HepG2 (cell line): ENCODE measurements at regions not wholly inside any gene's neighbourhood (a gene's known extent, or its start where the extent isn't known, plus 50 kb on each side); places are given as distances from the start of the nearest gene placed in this dataset.

Experiments used
- ATAC-seq: fragments of 200-7000 bp; cut with Tn5 transposase; 3 replicates; pipeline ENCODE4 v1.9.1; 2020; ENCODE audit warnings: mild to moderate bottlenecking, moderate library complexity
- BruUV-seq: library from RNA; stranded (reverse); fragments of 400-500 nt; replicated peaks from 2 replicates; lab custom pipeline; 2021; lab: Mats Ljungman, UMichigan
- CTCF ChIA-PET: fragments of 300-600 bp; formaldehyde crosslinking; extraction: SDS; loops from one replicate; lab custom pipeline; 2021; ENCODE audit warnings: low total read pairs, inconsistent platforms, low intra/inter-chr PET ratio; lab: Yijun Ruan, JAX
- POLR2A ChIA-PET: fragments of 350-600 bp; sonication (Branson Sonifier 250); formaldehyde crosslinking; loops from one replicate; lab custom pipeline; 2020; ENCODE audit warnings: antibody characterized with exemption, inconsistent platforms; lab: Yijun Ruan, JAX
- DNase-seq: peaks from one replicate; pipeline ENCODE4 v3.0.0-alpha.2; 2015; ENCODE audit warnings: low spot score
- FAIRE-seq: peaks from 3 replicates; lab custom pipeline; 2011; peaks lifted over from hg19 to GRCh38; lab: Jason Lieb, UNC
- H2AFZ ChIP-seq: one replicate; pipeline ENCODE4 v1.6.1; 2011; ENCODE audit warnings: low read length, inconsistent platforms
- H3K27ac ChIP-seq: fragments of 300-600 bp; 3 replicates; pipeline ENCODE4 v1.8.0; 2011; ENCODE audit warnings: mixed run types, mild to moderate bottlenecking, mixed read lengths, low read length, inconsistent platforms; ENCODE audit not compliant: insufficient read depth; ENCODE audit errors: extremely low read length
- H3K27me3 ChIP-seq, 2 experiments: fragments of 200-600 bp in 1 of 2; 2 replicates in 1 of 2; 3 replicates in 1 of 2; pipeline versions ENCODE4 v1.6.0 to v1.8.0; 2011; ENCODE audit warnings: low read length in 2 of 2, mild to moderate bottlenecking in 2 of 2, moderate library complexity in 2 of 2, inconsistent platforms in 1 of 2; ENCODE audit not compliant: insufficient read depth in 2 of 2, control insufficient read depth in 1 of 2
- H3K36me3 ChIP-seq, 2 experiments: fragments of 200-600 bp in 1 of 2; replicated peaks in 1 of 2; 2 replicates in 1 of 2; 3 replicates in 1 of 2; pipeline versions ENCODE4 v1.5.1 to v1.8.0; 2011; ENCODE audit warnings: low read length in 2 of 2, inconsistent platforms in 1 of 2; ENCODE audit not compliant: insufficient read depth in 2 of 2, control insufficient read depth in 1 of 2
- H3K4me1 ChIP-seq: 2 replicates; pipeline ENCODE4 v1.5.1; 2012; ENCODE audit warnings: low read length, inconsistent platforms; ENCODE audit not compliant: insufficient read depth
- H3K4me2 ChIP-seq: 2 replicates; pipeline ENCODE4 v1.6.0; 2011; ENCODE audit warnings: low read depth, low read length, inconsistent platforms
- H3K4me3 ChIP-seq, 3 experiments: fragments of 200-600 bp in 1 of 3; sonication (generic), shearing (Covaris generic) in 1 of 3; replicated peaks in 1 of 3; 2 replicates each; pipeline ENCODE4 v1.5.1; 2011 to 2016; ENCODE audit warnings: low read length in 3 of 3, inconsistent platforms in 2 of 3, low read depth in 2 of 3, mild to moderate bottlenecking in 2 of 3, control low read depth in 1 of 3, mixed read lengths in 1 of 3; ENCODE audit not compliant: insufficient read depth in 1 of 3
- H3K79me2 ChIP-seq: one replicate; pipeline ENCODE4 v1.6.1; 2011; ENCODE audit warnings: low read length, inconsistent platforms; ENCODE audit not compliant: insufficient read depth
- H3K9ac ChIP-seq: 2 replicates; pipeline ENCODE4 v1.6.0; 2011; ENCODE audit warnings: mild to moderate bottlenecking, low read depth, low read length, inconsistent platforms; ENCODE audit not compliant: insufficient read depth
- H3K9me3 ChIP-seq: 2 replicates; pipeline ENCODE4 v1.5.1; 2012; ENCODE audit warnings: mild to moderate bottlenecking, low read length
- H4K20me1 ChIP-seq: 2 replicates; pipeline ENCODE4 v1.6.0; 2011; ENCODE audit warnings: inconsistent platforms, mild to moderate bottlenecking, low read length, moderate library complexity; ENCODE audit not compliant: insufficient read depth
- CAMTA2 ChIP-seq: sonication (generic); formaldehyde crosslinking; IDR thresholded peaks from 2 replicates; pipeline ENCODE4 v1.4.0; 2020; ENCODE audit warnings: mild to moderate bottlenecking, missing genetic modification reagents, borderline replicate concordance
- ISX ChIP-seq: sonication (generic); formaldehyde crosslinking; conservative IDR thresholded peaks from 2 replicates; pipeline ENCODE4 v1.5.0; 2020; ENCODE audit warnings: missing genetic modification reagents
- JARID2 ChIP-seq: sonication (generic); formaldehyde crosslinking; IDR thresholded peaks from 2 replicates; pipeline ENCODE4 v1.8.1; 2023; ENCODE audit warnings: missing genetic modification reagents, inconsistent platforms; ENCODE audit not compliant: insufficient replicate concordance
- NR2F1 ChIP-seq, 2 experiments: fragments of 450-650 bp in 1 of 2; formaldehyde crosslinking in 1 of 2; IDR thresholded peaks; 2 replicates each; pipeline versions ENCODE4 v1.5.0 to v1.6.1; 2016 to 2020; ENCODE audit warnings: mild to moderate bottlenecking in 1 of 2, missing compliant biosample characterization in 1 of 2, missing genetic modification reagents in 1 of 2, moderate library complexity in 1 of 2
- PLRG1 ChIP-seq: fragments of 450-650 bp; conservative IDR thresholded peaks from 2 replicates; pipeline ENCODE4 v1.6.1; 2016
- SMYD3 ChIP-seq: sonication (generic); formaldehyde crosslinking; IDR thresholded peaks from 2 replicates; pipeline ENCODE4 v1.8.1; 2023; ENCODE audit warnings: mild to moderate bottlenecking, missing genetic modification reagents
- ZNF317 ChIP-seq: sonication (generic); formaldehyde crosslinking; IDR thresholded peaks from 2 replicates; pipeline ENCODE4 v1.5.0; 2020; ENCODE audit warnings: mild to moderate bottlenecking, missing genetic modification reagents
- ZNF326 ChIP-seq: sonication (generic); formaldehyde crosslinking; IDR thresholded peaks from 2 replicates; pipeline ENCODE4 v1.4.0; 2020; ENCODE audit warnings: missing genetic modification reagents, borderline replicate concordance
- ZNF451 ChIP-seq: sonication (generic); formaldehyde crosslinking; IDR thresholded peaks from 2 replicates; pipeline ENCODE4 v1.5.0; 2020; ENCODE audit warnings: mild to moderate bottlenecking, missing genetic modification reagents
- ZNF674 ChIP-seq: sonication (generic); formaldehyde crosslinking; IDR thresholded peaks from 2 replicates; pipeline ENCODE4 v1.5.0; 2020; ENCODE audit warnings: low read depth, mild to moderate bottlenecking, missing genetic modification reagents
- ZSCAN20 ChIP-seq: sonication (generic); formaldehyde crosslinking; IDR thresholded peaks from 2 replicates; pipeline ENCODE4 v1.4.0; 2020; ENCODE audit warnings: missing genetic modification reagents, mild to moderate bottlenecking, borderline replicate concordance
- WGBS: methylation state at CpG from one replicate; pipeline ENCODE4 v1.1.6; 2017; ENCODE audit warnings: low lambda C conversion rate; 5-methylcytosine and 5-hydroxymethylcytosine counted together
- in situ Hi-C: cut with HindIII; loops from 2 replicates; pipeline ENCODE4 v1.10.0; 2017; ENCODE audit warnings: low pct_unique_long_range_greater_than_20kb; ENCODE audit not compliant: extremely low pct_ligation_motif_present
- intact Hi-C: fragments of 100-400 bp; cut with micrococcal nuclease; formaldehyde crosslinking; loops from one replicate; pipeline ENCODE4 v1.10.0; 2022; ENCODE audit not compliant: unreplicated experiment
- TF ChIP-seq, protein P1 (sequence below): sonication (generic); formaldehyde crosslinking; IDR thresholded peaks from 2 replicates; pipeline ENCODE4 v1.4.0; 2020; ENCODE audit warnings: missing genetic modification reagents
- TF ChIP-seq, protein P2 (sequence below): sonication (generic); formaldehyde crosslinking; IDR thresholded peaks from 2 replicates; pipeline ENCODE4 v1.4.0; 2020; ENCODE audit warnings: mild to moderate bottlenecking, low read depth, missing genetic modification reagents
- TF ChIP-seq, protein P3 (sequence below): sonication (generic); formaldehyde crosslinking; IDR thresholded peaks from 2 replicates; pipeline ENCODE4 v1.5.1; 2020; ENCODE audit warnings: mild to moderate bottlenecking, missing genetic modification reagents, borderline replicate concordance
- TF ChIP-seq, protein P4 (sequence below): sonication (generic); formaldehyde crosslinking; IDR thresholded peaks from 2 replicates; pipeline ENCODE4 v1.4.0; 2020; ENCODE audit warnings: mild to moderate bottlenecking, missing genetic modification reagents

DNA sequence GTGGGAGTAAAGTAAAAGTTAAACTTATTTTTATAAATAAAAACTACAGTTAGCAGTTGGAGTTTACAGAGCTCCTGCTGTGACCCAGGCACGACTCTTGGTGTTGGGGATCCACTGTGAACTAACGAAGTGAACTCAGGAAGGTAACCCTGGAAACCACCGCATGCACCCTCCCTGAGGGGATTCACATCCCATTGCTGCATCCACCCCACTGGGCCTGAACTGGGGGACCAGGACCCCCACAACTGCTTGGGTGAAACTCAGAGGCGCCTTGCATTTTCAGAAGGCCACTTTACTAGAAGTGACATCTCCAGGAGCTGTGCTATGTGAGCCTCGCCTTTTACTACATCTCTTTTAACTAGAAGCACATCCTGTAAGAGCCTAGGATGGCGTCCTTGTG is 166.4 kb downstream of the TEX29 start (continued):
- TF ChIP-seq, protein P1, sequence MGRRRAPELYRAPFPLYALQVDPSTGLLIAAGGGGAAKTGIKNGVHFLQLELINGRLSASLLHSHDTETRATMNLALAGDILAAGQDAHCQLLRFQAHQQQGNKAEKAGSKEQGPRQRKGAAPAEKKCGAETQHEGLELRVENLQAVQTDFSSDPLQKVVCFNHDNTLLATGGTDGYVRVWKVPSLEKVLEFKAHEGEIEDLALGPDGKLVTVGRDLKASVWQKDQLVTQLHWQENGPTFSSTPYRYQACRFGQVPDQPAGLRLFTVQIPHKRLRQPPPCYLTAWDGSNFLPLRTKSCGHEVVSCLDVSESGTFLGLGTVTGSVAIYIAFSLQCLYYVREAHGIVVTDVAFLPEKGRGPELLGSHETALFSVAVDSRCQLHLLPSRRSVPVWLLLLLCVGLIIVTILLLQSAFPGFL (CRISPR knock-in tag) = no peak
- TF ChIP-seq ISX (CRISPR knock-in tag) = no peak
- TF ChIP-seq NR2F1 (CRISPR knock-in tag; IDR thresholded peaks at IDR 0.05) = no peak
- TF ChIP-seq, protein P2, sequence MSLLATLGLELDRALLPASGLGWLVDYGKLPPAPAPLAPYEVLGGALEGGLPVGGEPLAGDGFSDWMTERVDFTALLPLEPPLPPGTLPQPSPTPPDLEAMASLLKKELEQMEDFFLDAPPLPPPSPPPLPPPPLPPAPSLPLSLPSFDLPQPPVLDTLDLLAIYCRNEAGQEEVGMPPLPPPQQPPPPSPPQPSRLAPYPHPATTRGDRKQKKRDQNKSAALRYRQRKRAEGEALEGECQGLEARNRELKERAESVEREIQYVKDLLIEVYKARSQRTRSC (CRISPR knock-in tag) = no peak
- TF ChIP-seq ZNF674 (CRISPR knock-in tag) = no peak

DNA sequence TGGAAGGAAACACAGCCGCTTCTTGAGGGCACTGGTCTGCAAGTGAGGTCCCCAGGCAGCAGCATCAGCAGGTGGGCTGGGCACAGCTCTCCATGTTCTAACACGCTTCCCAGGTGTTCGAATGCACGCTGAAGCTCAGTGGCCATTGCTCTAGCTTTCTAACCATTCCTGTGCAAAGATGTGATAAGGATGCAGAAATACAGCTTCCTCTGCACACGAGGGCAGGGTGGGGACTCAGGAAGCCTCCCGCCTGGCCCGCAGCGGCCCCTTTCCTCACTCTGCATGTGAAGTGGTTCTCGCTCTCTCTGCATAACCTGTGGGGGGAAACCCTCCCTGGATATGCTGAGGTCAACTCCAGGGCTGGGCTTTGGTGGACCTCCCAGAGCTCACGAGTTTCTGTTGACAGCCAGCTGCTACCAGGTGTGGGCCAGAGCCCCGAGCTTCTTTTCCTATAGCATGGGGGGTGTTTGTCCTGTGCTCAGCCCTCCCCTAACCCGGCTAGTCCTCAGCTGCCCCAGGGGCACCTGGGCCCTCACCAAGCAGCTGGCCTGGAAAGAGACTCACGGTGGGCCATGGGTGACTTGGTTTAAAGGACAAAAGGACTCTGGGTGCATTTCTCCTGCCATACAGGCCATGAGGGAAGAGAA is 168.2 kb downstream of the TEX29 start:
- no peaks in the 10 kb centered on the region for H4K20me1 ChIP-seq
- H3K4me3 ChIP-seq = no peak overlapping the region
- 8% methylated on average over 9 of the region's 13 CpGs for WGBS
- peaks cover 6% of the 10 kb centered on the region for H3K9me3 ChIP-seq
- no peak overlapping the region for H3K27ac ChIP-seq
- no TSS peak for BruUV-seq
- intact Hi-C loops (no loop called here), in situ Hi-C loops (no loop called here)
- ATAC-seq = no peak
- POLR2A ChIA-PET = no interaction called here
- CTCF ChIA-PET = no interaction called here
- H3K9ac ChIP-seq = no peak overlapping the region
- TF ChIP-seq ZNF317 (CRISPR knock-in tag) = no peak
- TF ChIP-seq CAMTA2 (CRISPR knock-in tag) = no peak
- TF ChIP-seq SMYD3 (CRISPR knock-in tag) = no peak
- TF ChIP-seq JARID2 (CRISPR knock-in tag) = no peak
- TF ChIP-seq PLRG1 = no peak
- TF ChIP-seq ZNF451 (CRISPR knock-in tag) = no peak
- TF ChIP-seq ZSCAN20 (CRISPR knock-in tag) = no peak
- no peak for TF ChIP-seq ZNF326 (CRISPR knock-in tag)
- TF ChIP-seq, protein P3, sequence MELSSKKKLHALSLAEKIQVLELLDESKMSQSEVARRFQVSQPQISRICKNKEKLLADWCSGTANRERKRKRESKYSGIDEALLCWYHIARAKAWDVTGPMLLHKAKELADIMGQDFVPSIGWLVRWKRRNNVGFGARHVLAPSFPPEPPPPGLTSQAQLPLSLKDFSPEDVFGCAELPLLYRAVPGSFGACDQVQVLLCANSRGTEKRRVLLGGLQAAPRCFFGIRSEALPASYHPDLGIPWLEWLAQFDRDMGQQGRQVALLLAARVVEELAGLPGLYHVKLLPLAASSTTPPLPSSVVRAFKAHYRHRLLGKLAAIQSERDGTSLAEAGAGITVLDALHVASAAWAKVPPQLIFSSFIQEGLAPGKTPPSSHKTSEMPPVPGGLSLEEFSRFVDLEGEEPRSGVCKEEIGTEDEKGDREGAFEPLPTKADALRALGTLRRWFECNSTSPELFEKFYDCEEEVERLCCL (CRISPR knock-in tag) = no peak
- TF ChIP-seq, protein P4, sequence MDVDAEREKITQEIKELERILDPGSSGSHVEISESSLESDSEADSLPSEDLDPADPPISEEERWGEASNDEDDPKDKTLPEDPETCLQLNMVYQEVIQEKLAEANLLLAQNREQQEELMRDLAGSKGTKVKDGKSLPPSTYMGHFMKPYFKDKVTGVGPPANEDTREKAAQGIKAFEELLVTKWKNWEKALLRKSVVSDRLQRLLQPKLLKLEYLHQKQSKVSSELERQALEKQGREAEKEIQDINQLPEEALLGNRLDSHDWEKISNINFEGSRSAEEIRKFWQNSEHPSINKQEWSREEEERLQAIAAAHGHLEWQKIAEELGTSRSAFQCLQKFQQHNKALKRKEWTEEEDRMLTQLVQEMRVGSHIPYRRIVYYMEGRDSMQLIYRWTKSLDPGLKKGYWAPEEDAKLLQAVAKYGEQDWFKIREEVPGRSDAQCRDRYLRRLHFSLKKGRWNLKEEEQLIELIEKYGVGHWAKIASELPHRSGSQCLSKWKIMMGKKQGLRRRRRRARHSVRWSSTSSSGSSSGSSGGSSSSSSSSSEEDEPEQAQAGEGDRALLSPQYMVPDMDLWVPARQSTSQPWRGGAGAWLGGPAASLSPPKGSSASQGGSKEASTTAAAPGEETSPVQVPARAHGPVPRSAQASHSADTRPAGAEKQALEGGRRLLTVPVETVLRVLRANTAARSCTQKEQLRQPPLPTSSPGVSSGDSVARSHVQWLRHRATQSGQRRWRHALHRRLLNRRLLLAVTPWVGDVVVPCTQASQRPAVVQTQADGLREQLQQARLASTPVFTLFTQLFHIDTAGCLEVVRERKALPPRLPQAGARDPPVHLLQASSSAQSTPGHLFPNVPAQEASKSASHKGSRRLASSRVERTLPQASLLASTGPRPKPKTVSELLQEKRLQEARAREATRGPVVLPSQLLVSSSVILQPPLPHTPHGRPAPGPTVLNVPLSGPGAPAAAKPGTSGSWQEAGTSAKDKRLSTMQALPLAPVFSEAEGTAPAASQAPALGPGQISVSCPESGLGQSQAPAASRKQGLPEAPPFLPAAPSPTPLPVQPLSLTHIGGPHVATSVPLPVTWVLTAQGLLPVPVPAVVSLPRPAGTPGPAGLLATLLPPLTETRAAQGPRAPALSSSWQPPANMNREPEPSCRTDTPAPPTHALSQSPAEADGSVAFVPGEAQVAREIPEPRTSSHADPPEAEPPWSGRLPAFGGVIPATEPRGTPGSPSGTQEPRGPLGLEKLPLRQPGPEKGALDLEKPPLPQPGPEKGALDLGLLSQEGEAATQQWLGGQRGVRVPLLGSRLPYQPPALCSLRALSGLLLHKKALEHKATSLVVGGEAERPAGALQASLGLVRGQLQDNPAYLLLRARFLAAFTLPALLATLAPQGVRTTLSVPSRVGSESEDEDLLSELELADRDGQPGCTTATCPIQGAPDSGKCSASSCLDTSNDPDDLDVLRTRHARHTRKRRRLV (CRISPR knock-in tag) = no peak
- no peaks in the 10 kb centered on the region for H3K36me3 ChIP-seq
- no peaks in the 10 kb centered on the region for H3K4me1 ChIP-seq
- no peaks in the 10 kb centered on the region for H3K79me2 ChIP-seq
- DNase-seq = no peak
- peaks cover 0 to 48% of the 10 kb centered on the region in 2 experiments; a peak in 4 of 5 replicates for H3K27me3 ChIP-seq
- H3K4me2 ChIP-seq = no peak overlapping the region
- FAIRE-seq = no peak
- no peak overlapping the region for H2AFZ ChIP-seq
